KMS-11 (cell line): ENCODE measurements at regions not wholly inside any gene's neighbourhood (a gene's known extent, or its start where the extent isn't known, plus 50 kb on each side); places are given as distances from the start of the nearest gene placed in this dataset.

Experiments
- H2AFZ ChIP-seq: fragments of 200-600 bp; sonication (generic); 2 replicates; pipeline ENCODE4 v1.6.1; 2016; ENCODE audit warnings: antibody characterized with exemption, mixed run types, low read depth
- H3K27ac ChIP-seq: fragments of 200-600 bp; sonication (generic); 2 replicates; pipeline ENCODE4 v1.6.1; 2016; ENCODE audit warnings: mild to moderate bottlenecking, mixed run types
- H3K27me3 ChIP-seq: fragments of 200-600 bp; sonication (generic); 2 replicates; pipeline ENCODE4 v1.6.1; 2017; ENCODE audit warnings: mild to moderate bottlenecking, low read depth, mixed run types, moderate library complexity; ENCODE audit not compliant: insufficient read depth
- H3K36me3 ChIP-seq: fragments of 200-600 bp; sonication (generic); 2 replicates; pipeline ENCODE4 v1.6.1; 2017; ENCODE audit warnings: mild to moderate bottlenecking, mixed run types; ENCODE audit not compliant: insufficient read depth
- H3K4me1 ChIP-seq: fragments of 200-600 bp; sonication (generic); 2 replicates; pipeline ENCODE4 v1.6.1; 2016; ENCODE audit warnings: mild to moderate bottlenecking, low read depth, mixed run types; ENCODE audit not compliant: poor library complexity, severe bottlenecking
- H3K4me2 ChIP-seq: fragments of 200-600 bp; sonication (generic); 2 replicates; pipeline ENCODE4 v1.7.0; 2016; ENCODE audit warnings: mild to moderate bottlenecking, mixed run types
- H3K4me3 ChIP-seq: fragments of 200-600 bp; sonication (generic); IDR thresholded peaks from 2 replicates; pipeline ENCODE4 v1.6.1; 2017; ENCODE audit warnings: low read depth, low read length, mixed read lengths; ENCODE audit not compliant: insufficient read depth
- H3K79me2 ChIP-seq: fragments of 200-600 bp; sonication (generic); 2 replicates; pipeline ENCODE4 v1.6.1; 2016; ENCODE audit warnings: low read depth, mixed run types; ENCODE audit not compliant: insufficient read depth
- H3K9ac ChIP-seq: fragments of 200-600 bp; sonication (generic); 2 replicates; pipeline ENCODE4 v1.6.1; 2016; ENCODE audit warnings: mild to moderate bottlenecking, mixed run types
- H4K20me1 ChIP-seq: fragments of 200-600 bp; sonication (generic); 2 replicates; pipeline ENCODE4 v1.6.1; 2016; ENCODE audit warnings: mild to moderate bottlenecking, mixed run types; ENCODE audit not compliant: insufficient read depth
- TF ChIP-seq, protein P1 (sequence below): fragments of 200-600 bp; sonication (generic); conservative IDR thresholded peaks from 2 replicates; pipeline ENCODE4 v1.6.1; 2017; ENCODE audit warnings: low read depth, mild to moderate bottlenecking, antibody characterized with exemption, low read length, moderate library complexity, mixed read lengths

GRCh38 chr4:136962868-136963267 lies 569.4 kb downstream of the PCDH18 start:
- H3K4me2 ChIP-seq: no peak overlapping the region
- TF ChIP-seq, protein P1, sequence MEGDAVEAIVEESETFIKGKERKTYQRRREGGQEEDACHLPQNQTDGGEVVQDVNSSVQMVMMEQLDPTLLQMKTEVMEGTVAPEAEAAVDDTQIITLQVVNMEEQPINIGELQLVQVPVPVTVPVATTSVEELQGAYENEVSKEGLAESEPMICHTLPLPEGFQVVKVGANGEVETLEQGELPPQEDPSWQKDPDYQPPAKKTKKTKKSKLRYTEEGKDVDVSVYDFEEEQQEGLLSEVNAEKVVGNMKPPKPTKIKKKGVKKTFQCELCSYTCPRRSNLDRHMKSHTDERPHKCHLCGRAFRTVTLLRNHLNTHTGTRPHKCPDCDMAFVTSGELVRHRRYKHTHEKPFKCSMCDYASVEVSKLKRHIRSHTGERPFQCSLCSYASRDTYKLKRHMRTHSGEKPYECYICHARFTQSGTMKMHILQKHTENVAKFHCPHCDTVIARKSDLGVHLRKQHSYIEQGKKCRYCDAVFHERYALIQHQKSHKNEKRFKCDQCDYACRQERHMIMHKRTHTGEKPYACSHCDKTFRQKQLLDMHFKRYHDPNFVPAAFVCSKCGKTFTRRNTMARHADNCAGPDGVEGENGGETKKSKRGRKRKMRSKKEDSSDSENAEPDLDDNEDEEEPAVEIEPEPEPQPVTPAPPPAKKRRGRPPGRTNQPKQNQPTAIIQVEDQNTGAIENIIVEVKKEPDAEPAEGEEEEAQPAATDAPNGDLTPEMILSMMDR: no peak
- no peak overlapping the region for H3K27ac ChIP-seq

DNA sequence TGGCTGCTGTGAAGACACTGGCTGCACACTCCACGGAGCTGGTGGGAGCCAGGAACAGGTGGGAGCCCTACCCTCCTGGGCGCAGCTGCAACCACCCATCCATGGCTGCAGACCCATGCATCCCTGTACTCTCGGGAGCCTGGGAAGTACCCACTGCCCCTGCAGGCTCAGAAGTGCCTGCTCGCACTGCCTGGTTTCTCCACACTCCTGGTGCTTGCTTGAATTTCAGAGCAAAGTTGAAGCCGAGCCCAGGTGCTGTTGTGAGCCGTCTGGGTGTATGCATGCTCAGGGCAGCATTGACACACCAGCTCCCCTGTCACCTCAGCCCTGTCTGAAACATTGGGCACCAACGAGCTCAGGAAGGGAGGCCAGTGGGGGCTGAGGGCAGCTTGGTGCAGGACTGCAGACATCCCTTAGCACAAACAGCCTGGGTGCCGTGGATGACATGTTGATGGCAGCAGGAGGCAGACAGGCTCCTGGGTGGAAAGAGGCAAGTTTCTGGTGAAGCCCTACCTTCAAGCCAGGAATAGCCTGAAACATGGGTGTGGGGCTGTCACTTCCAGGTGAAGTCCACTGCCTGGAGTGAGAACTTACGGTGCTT lies 585.9 kb downstream of the PCDH18 start:
- Histone ChIP-seq H4K20me1 (no peaks in the 10 kb centered on the region), H3K4me1 (no peaks in the 10 kb centered on the region), H3K27ac (no peak overlapping the region), H2AFZ (no peak overlapping the region), H3K9ac (no peak overlapping the region), H3K4me3 (no peak overlapping the region), H3K27me3 (no peaks in the 10 kb centered on the region), H3K79me2 (no peaks in the 10 kb centered on the region), H3K36me3 (no peaks in the 10 kb centered on the region), H3K4me2 (no peak overlapping the region)
- TF ChIP-seq, protein P1: no peak

More at GRCh38 chr4:136962868-136963267, 569.4 kb downstream of the PCDH18 start:
- no peak overlapping the region for H3K4me3 ChIP-seq
- H3K27me3 ChIP-seq: no peaks in the 10 kb centered on the region
- no peaks in the 10 kb centered on the region for H4K20me1 ChIP-seq
- H3K9ac ChIP-seq: no peak overlapping the region
- no peaks in the 10 kb centered on the region for H3K36me3 ChIP-seq
- no peak overlapping the region for H2AFZ ChIP-seq
- no peaks in the 10 kb centered on the region for H3K79me2 ChIP-seq
- no peaks in the 10 kb centered on the region for H3K4me1 ChIP-seq

DNA sequence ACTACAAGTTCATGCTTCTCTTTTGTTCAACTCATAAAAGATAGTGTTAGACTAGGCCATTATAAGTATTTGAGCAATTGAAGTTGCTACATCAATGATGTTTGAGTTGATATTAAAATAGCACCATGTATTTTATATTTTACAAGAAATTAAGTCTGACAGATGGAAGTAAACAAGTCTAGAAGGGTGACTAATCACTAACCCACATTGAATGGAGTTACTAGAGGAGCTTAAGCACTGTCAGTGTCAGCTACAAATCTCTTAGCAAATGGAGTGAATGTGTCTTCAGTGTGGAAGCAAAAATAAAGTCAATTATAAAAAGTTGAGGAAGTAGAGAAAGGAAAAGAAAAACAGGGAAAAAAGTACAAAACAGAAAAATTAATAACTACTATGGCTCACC lies 592.5 kb downstream of the PCDH18 start:
- H2AFZ ChIP-seq: no peak overlapping the region
- H3K4me2 ChIP-seq: no peak overlapping the region
- no peaks in the 10 kb centered on the region for H3K4me1 ChIP-seq

GRCh38 chr4:136935871-136936270 lies 596.4 kb downstream of the PCDH18 start:
- H3K27me3 ChIP-seq: no peaks in the 10 kb centered on the region
- TF ChIP-seq, protein P1: no peak
- H4K20me1 ChIP-seq: no peaks in the 10 kb centered on the region

More for the DNA sequence above, 592.5 kb downstream of the PCDH18 start:
- H4K20me1 ChIP-seq: no peaks in the 10 kb centered on the region
- no peaks in the 10 kb centered on the region for H3K36me3 ChIP-seq
- no peak overlapping the region for H3K4me3 ChIP-seq
- TF ChIP-seq, protein P1: no peak
- no peak overlapping the region for H3K9ac ChIP-seq
- H3K79me2 ChIP-seq: no peaks in the 10 kb centered on the region
- no peaks in the 10 kb centered on the region for H3K27me3 ChIP-seq
- no peak overlapping the region for H3K27ac ChIP-seq

More at GRCh38 chr4:136935871-136936270, 596.4 kb downstream of the PCDH18 start:
- Histone ChIP-seq H3K79me2 (no peaks in the 10 kb centered on the region), H2AFZ (no peak overlapping the region), H3K36me3 (no peaks in the 10 kb centered on the region), H3K4me2 (no peak overlapping the region), H3K9ac (no peak overlapping the region), H3K4me1 (no peaks in the 10 kb centered on the region), H3K27ac (no peak overlapping the region), H3K4me3 (no peak overlapping the region)
